Endodermal cell (in vitro differentiated cells): ENCODE measurements at regions not wholly inside any gene's neighbourhood (a gene's known extent, or its start where the extent isn't known, plus 50 kb on each side); places are given as distances from the start of the nearest gene placed in this dataset.

Experiments
- DNase-seq: peaks from one replicate; pipeline ENCODE4 v3.0.0-alpha.2; 2017
- H3K27ac ChIP-seq: 2 replicates; pipeline ENCODE4 v1.5.1; 2013; ENCODE audit warnings: mild to moderate bottlenecking, low read depth, low read length, moderate library complexity
- H3K27me3 ChIP-seq: 2 replicates; pipeline ENCODE4 v1.6.1; 2013; ENCODE audit warnings: mild to moderate bottlenecking, low read length, moderate library complexity; ENCODE audit not compliant: insufficient read depth, control insufficient read depth, poor library complexity, severe bottlenecking
- H3K36me3 ChIP-seq: 2 replicates; pipeline ENCODE4 v1.7.0; 2013; ENCODE audit warnings: mild to moderate bottlenecking, low read length, moderate library complexity; ENCODE audit not compliant: control insufficient read depth, insufficient read depth
- H3K4me1 ChIP-seq: one replicate; pipeline ENCODE4 v1.7.0; 2013; ENCODE audit warnings: low read length; ENCODE audit not compliant: control insufficient read depth, insufficient read depth
- H3K4me3 ChIP-seq: 2 replicates; pipeline ENCODE4 v1.5.1; 2013; ENCODE audit warnings: mild to moderate bottlenecking, low read length, moderate library complexity
- H3K9ac ChIP-seq: 2 replicates; pipeline ENCODE4 v1.6.1; 2013; ENCODE audit warnings: mild to moderate bottlenecking, low read length, moderate library complexity; ENCODE audit not compliant: poor library complexity, severe bottlenecking; ENCODE audit errors: extremely low read depth
- H3K9me3 ChIP-seq: 2 replicates; pipeline ENCODE4 v1.6.1; 2013; ENCODE audit warnings: mild to moderate bottlenecking, low read length, moderate library complexity; ENCODE audit not compliant: control insufficient read depth
- H3K27ac Mint-ChIP-seq: 2 replicates; pipeline ENCODE4 v1.8.0; 2020; ENCODE audit warnings: mixed read lengths
- H3K27me3 Mint-ChIP-seq: 2 replicates; pipeline ENCODE4 v1.8.0; 2021; ENCODE audit warnings: mild to moderate bottlenecking, mixed read lengths; ENCODE audit not compliant: insufficient read depth
- H3K36me3 Mint-ChIP-seq: 2 replicates; pipeline ENCODE4 v1.8.0; 2020; ENCODE audit warnings: low read depth, mixed read lengths
- H3K4me1 Mint-ChIP-seq: 2 replicates; pipeline ENCODE4 v1.8.0; 2020; ENCODE audit warnings: mixed read lengths
- H3K4me3 Mint-ChIP-seq: 2 replicates; pipeline ENCODE4 v1.8.0; 2020; ENCODE audit warnings: mild to moderate bottlenecking, moderate library complexity, mixed read lengths
- H3K9me3 Mint-ChIP-seq: 2 replicates; pipeline ENCODE4 v1.8.0; 2020; ENCODE audit warnings: mild to moderate bottlenecking, mixed read lengths
- CTCF ChIP-seq: fragments of 200-600 bp; sonication (generic); conservative IDR thresholded peaks from 2 replicates; pipeline ENCODE4 v1.5.0; 2021; ENCODE audit warnings: antibody characterized with exemption, mild to moderate bottlenecking
- WGBS, 2 experiments: methylation state at CpG; one replicate each; pipeline versions ENCODE4 v1.1.5 to v1.1.7; 2013; ENCODE audit warnings: missing lambda C conversion rate in 2 of 2, mixed read lengths in 1 of 2; ENCODE audit not compliant: insufficient coverage in 1 of 2, insufficient read length in 1 of 2; 5-methylcytosine and 5-hydroxymethylcytosine counted together

- no peak overlapping the region for H3K9ac ChIP-seq
- WGBS, 2 experiments = 90 to 91% methylated on average over 2 to 3 of the region's 3 CpGs
- TF ChIP-seq CTCF = no peak
- H3K36me3 ChIP-seq = no peaks in the 10 kb centered on the region
- Mint-ChIP-seq H3K27ac (no peak overlapping the region), H3K27me3 (peaks cover 3% of the 10 kb centered on the region), H3K4me1 (no peaks in the 10 kb centered on the region), H3K4me3 (no peak overlapping the region), H3K9me3 (no peaks in the 10 kb centered on the region), H3K36me3 (no peaks in the 10 kb centered on the region)
- H3K27ac ChIP-seq = no peak overlapping the region
- no peaks in the 10 kb centered on the region for H3K4me1 ChIP-seq
- H3K9me3 ChIP-seq = no peaks in the 10 kb centered on the region
- no peak for DNase-seq
- no peak overlapping the region for H3K4me3 ChIP-seq
- no peaks in the 10 kb centered on the region for H3K27me3 ChIP-seq
Observed at GRCh38 chr10:78504181-78504580, 470.5 kb downstream of the RPS24 start.

- Mint-ChIP-seq H3K27ac (no peak overlapping the region), H3K4me1 (no peaks in the 10 kb centered on the region), H3K36me3 (no peaks in the 10 kb centered on the region), H3K4me3 (no peak overlapping the region), H3K27me3 (peaks cover 6% of the 10 kb centered on the region), H3K9me3 (no peaks in the 10 kb centered on the region)
- DNase-seq = no peak
- Histone ChIP-seq H3K36me3 (no peaks in the 10 kb centered on the region), H3K27ac (no peak overlapping the region), H3K9me3 (no peaks in the 10 kb centered on the region), H3K4me1 (no peaks in the 10 kb centered on the region), H3K27me3 (no peaks in the 10 kb centered on the region), H3K9ac (no peak overlapping the region), H3K4me3 (no peak overlapping the region)
- 93% methylated on average over 4 of the region's 4 CpGs; no CpG with 5 or more reads in 1 of the 2 experiments for WGBS, 2 experiments
- TF ChIP-seq CTCF = no peak
Observed at GRCh38 chr10:78505657-78506056, 472.0 kb downstream of the RPS24 start.

GRCh38 chr10:78506614-78507013 is 473.0 kb downstream of the RPS24 start:
- Mint-ChIP-seq H3K27me3 (peaks cover 6% of the 10 kb centered on the region), H3K4me3 (no peak overlapping the region), H3K9me3 (no peaks in the 10 kb centered on the region), H3K27ac (no peak overlapping the region), H3K36me3 (no peaks in the 10 kb centered on the region), H3K4me1 (no peaks in the 10 kb centered on the region)
- H3K36me3 ChIP-seq = no peaks in the 10 kb centered on the region
- H3K4me1 ChIP-seq = no peaks in the 10 kb centered on the region
- no peak overlapping the region for H3K27ac ChIP-seq
- no peak overlapping the region for H3K9ac ChIP-seq
- 98 to 100% methylated on average over 1 to 2 of the region's 2 CpGs for WGBS, 2 experiments
- no peak for TF ChIP-seq CTCF
- no peaks in the 10 kb centered on the region for H3K27me3 ChIP-seq
- DNase-seq = no peak
- no peak overlapping the region for H3K4me3 ChIP-seq
- H3K9me3 ChIP-seq = no peaks in the 10 kb centered on the region
